ENCODE measurements at regions not wholly inside any gene's neighbourhood (a gene's known extent, or its start where the extent isn't known, plus 50 kb on each side); places are given as distances from the start of the nearest gene placed in this dataset.
"Not testable (repeated sequence)": the region's sequence is repeated elsewhere in the genome, so short reads cannot be mapped to it uniquely, and the experiment has no call there.

GRCh38 chr4:148630051-148630450 is 187.8 kb upstream of the NR3C2 start:
- Mint-ChIP-seq H3K4me3 (ENCODE audit: unreplicated experiment) (no peak overlapping the region), H3K27me3 (ENCODE audit: unreplicated experiment) (no peaks in the 10 kb centered on the region), H3K9me3 (ENCODE audit: unreplicated experiment) (no peaks in the 10 kb centered on the region), H3K27ac (ENCODE audit: unreplicated experiment) (no peak overlapping the region), H3K36me3 (ENCODE audit: low read depth, unreplicated experiment) (no peaks in the 10 kb centered on the region), H3K4me1 (ENCODE audit: unreplicated experiment) (no peaks in the 10 kb centered on the region)
- no peak for TF ChIP-seq CTCF (IDR thresholded peaks at IDR 0.05; ENCODE audit: unreplicated experiment)
- no peak for DNase-seq (ENCODE audit: low spot score)

DNA sequence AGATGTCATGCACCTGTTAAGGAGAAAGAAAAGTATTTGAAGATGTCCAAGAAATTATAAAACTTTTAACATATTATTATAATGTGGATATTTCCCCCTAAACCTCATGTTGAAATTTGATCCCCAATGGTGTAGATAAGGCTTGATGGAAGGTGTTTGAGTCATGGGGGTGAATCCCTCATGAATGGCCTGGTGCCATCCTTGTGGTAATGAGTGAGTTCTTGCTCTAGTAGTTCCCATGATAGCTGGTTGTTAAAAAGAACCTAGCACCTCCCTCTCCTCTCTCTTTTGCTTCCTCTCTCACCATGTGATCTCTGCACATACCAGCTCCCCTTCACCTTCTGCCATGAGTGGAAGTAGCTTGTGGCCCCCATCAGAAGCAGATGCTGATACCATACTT is 176.6 kb upstream of the NR3C2 start:
- no peak for TF ChIP-seq CTCF (IDR thresholded peaks at IDR 0.05; ENCODE audit: unreplicated experiment)
- no peak overlapping the region for H3K4me3 Mint-ChIP-seq (ENCODE audit: unreplicated experiment)
- no peak for DNase-seq (ENCODE audit: low spot score)
- H3K27ac Mint-ChIP-seq (ENCODE audit: unreplicated experiment), result no peak overlapping the region
- no peaks in the 10 kb centered on the region for H3K27me3 Mint-ChIP-seq (ENCODE audit: unreplicated experiment)
- no peaks in the 10 kb centered on the region for H3K36me3 Mint-ChIP-seq (ENCODE audit: low read depth, unreplicated experiment)
- H3K4me1 Mint-ChIP-seq (ENCODE audit: unreplicated experiment), result no peaks in the 10 kb centered on the region
- H3K9me3 Mint-ChIP-seq (ENCODE audit: unreplicated experiment), result no peaks in the 10 kb centered on the region

DNA sequence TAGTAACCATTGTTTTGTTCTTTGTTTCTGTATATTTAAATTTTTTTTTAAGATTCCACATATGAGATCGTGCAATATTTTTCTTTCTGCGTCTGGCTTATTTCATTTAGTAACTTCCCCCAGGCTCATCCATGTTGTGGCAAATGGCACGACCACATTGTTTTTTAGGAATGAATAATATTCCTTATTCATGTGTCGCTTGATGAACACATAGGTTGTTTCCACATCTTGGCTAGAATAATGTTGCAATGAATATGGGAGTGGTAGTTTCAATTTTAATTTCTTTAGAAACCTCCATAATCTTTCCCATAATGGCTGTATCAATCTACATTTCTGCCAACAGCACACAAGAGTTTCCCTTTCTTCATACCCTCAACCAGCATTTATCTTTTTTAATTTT is 166.8 kb upstream of the NR3C2 start:
- no peak for TF ChIP-seq CTCF (IDR thresholded peaks at IDR 0.05; ENCODE audit: unreplicated experiment)
- Mint-ChIP-seq H3K36me3 (ENCODE audit: low read depth, unreplicated experiment) (no peaks in the 10 kb centered on the region), H3K4me1 (ENCODE audit: unreplicated experiment) (no peaks in the 10 kb centered on the region), H3K27ac (ENCODE audit: unreplicated experiment) (no peak overlapping the region), H3K27me3 (ENCODE audit: unreplicated experiment) (peaks cover 1% of the 10 kb centered on the region), H3K4me3 (ENCODE audit: unreplicated experiment) (no peak overlapping the region), H3K9me3 (ENCODE audit: unreplicated experiment) (no peaks in the 10 kb centered on the region)
- DNase-seq (ENCODE audit: low spot score), result no peak

- H3K27ac Mint-ChIP-seq (ENCODE audit: unreplicated experiment); H3K4me1 Mint-ChIP-seq (ENCODE audit: unreplicated experiment); H3K4me3 Mint-ChIP-seq (ENCODE audit: unreplicated experiment); H3K36me3 Mint-ChIP-seq (ENCODE audit: low read depth, unreplicated experiment); H3K9me3 Mint-ChIP-seq (ENCODE audit: unreplicated experiment); H3K27me3 Mint-ChIP-seq (ENCODE audit: unreplicated experiment); DNase-seq (ENCODE audit: low spot score): not testable (repeated sequence)
Measured at GRCh38 chr4:148598418-148599207, 156.4 kb upstream of the NR3C2 start.

- Mint-ChIP-seq H3K9me3 (ENCODE audit: unreplicated experiment) (peaks cover 9% of the 10 kb centered on the region), H3K36me3 (ENCODE audit: low read depth, unreplicated experiment) (no peaks in the 10 kb centered on the region), H3K27me3 (ENCODE audit: unreplicated experiment) (peaks cover 2% of the 10 kb centered on the region), H3K27ac (ENCODE audit: unreplicated experiment) (no peak overlapping the region), H3K4me3 (ENCODE audit: unreplicated experiment) (no peak overlapping the region), H3K4me1 (ENCODE audit: unreplicated experiment) (no peaks in the 10 kb centered on the region)
- no peak for TF ChIP-seq CTCF (IDR thresholded peaks at IDR 0.05; ENCODE audit: unreplicated experiment)
- no peak for DNase-seq (ENCODE audit: low spot score)
Measured at GRCh38 chr4:148589182-148589581, 147.0 kb upstream of the NR3C2 start.

Data from endothelial cell (in vitro differentiated cells).